Adrenal gland (tissue), 9 donors: ENCODE measurements at regions not wholly inside any gene's neighbourhood (a gene's known extent, or its start where the extent isn't known, plus 50 kb on each side); places are given as distances from the start of the nearest gene placed in this dataset.

Experiments used
- DNase-seq, 7 donors: peaks; one replicate each; pipeline ENCODE4 v3.0.0-alpha.2; 2019 to 2020
- H3K27ac ChIP-seq, 5 donors: fragments of 200-600 bp; sonication (generic) in 4 of 5; 1 replicate in 3 of 5; 2 replicates in 2 of 5; pipeline versions ENCODE4 v1.5.1 to v1.8.0; 2016 to 2020; ENCODE audit warnings: mild to moderate bottlenecking in 1 of 5
- H3K27me3 ChIP-seq: fragments of 200-600 bp; 2 replicates; pipeline ENCODE4 v1.8.0; 2021
- H3K36me3 ChIP-seq, 2 donors: fragments of 200-600 bp; replicated peaks in 1 of 2; 1 replicate in 1 of 2; 2 replicates in 1 of 2; pipeline versions ENCODE4 v1.5.1 to v1.8.0; 2018 to 2022
- H3K4me1 ChIP-seq, 2 donors: fragments of 200-600 bp; replicated peaks in 1 of 2; 1 replicate in 1 of 2; 2 replicates in 1 of 2; pipeline versions ENCODE4 v1.5.1 to v1.8.0; 2018 to 2021
- H3K4me3 ChIP-seq, 4 donors: fragments of 200-600 bp; sonication (generic) in 3 of 4; one replicate each; pipeline ENCODE4 v1.5.1; 2016 to 2018
- H3K9me3 ChIP-seq, 3 donors: fragments of 200-600 bp; sonication (generic) in 1 of 3; replicated peaks in 1 of 3; 1 replicate in 2 of 3; 2 replicates in 1 of 3; pipeline versions ENCODE4 v1.5.1 to v1.8.0; 2016 to 2021
- POLR2A ChIP-seq, 2 donors: fragments of 450-650 bp; IDR thresholded peaks; one replicate each; pipeline ENCODE4 v1.6.1; 2017; ENCODE audit warnings: antibody characterized with exemption in 2 of 2, mild to moderate bottlenecking in 2 of 2, moderate library complexity in 1 of 2
- WGBS, 4 donors: extraction: QIAGEN DNeasy Blood & Tissue Kit in 2 of 4; methylation state at CpG; one replicate each; pipeline versions ENCODE4 v1.1.5 to v1.1.7; 2013 to 2017; 5-methylcytosine and 5-hydroxymethylcytosine counted together
- intact Hi-C, 2 donors: fragments of 100-400 bp; cut with DNase I; formaldehyde crosslinking; loops; one replicate each; pipeline versions ENCODE4 v1.14.1 to v1.15.0; 2022 to 2023
- TF ChIP-seq, protein P1 (sequence below), 6 experiments: fragments of 450-650 bp in 4 of 6; fragments of 200-600 bp in 2 of 6; sonication (generic) in 1 of 6; IDR thresholded peaks; 1 replicate in 5 of 6; 2 replicates in 1 of 6; pipeline versions ENCODE4 v1.5.1 to v1.8.0; 2016 to 2021; ENCODE audit warnings: antibody characterized with exemption in 6 of 6, mild to moderate bottlenecking in 2 of 6, moderate library complexity in 1 of 6
- donor health status: healthy with polysubstance abuse.
- donor health status: Bipolar disorder and iron deficiency.
- donor health status: DM: yes; HTN: yes; CAD: no.
- donor health status: DM: no; HTN: no; CAD: no.
- donor health status: DM: no; HTN: no; CAD: no.

DNA sequence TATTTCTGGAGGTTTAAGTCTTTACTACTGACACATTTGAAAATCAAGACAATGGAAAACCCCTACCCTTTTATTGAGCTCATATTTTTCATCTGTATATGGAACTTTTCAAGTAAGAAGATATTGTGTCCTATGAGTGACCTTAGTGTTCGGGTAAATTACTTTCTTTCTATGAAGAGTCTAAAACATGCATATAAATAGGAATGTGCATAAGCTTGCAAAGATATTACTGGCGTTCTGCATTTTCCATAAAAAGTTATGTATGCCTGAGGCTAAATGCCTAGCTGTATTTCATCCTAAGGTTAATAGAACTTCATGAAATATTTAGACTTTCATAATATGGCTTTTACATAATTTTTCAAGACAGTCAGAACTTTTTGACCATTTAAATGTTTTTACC, 495.8 kb upstream of the ADAMTS5 start:
- H3K9me3 ChIP-seq, result no peaks in the 10 kb centered on the region
- H3K4me3 ChIP-seq, result no peak overlapping the region
- H3K27ac ChIP-seq, result no peak overlapping the region
- TF ChIP-seq POLR2A (IDR thresholded peaks at IDR 0.05), result no peak
- TF ChIP-seq, protein P1, sequence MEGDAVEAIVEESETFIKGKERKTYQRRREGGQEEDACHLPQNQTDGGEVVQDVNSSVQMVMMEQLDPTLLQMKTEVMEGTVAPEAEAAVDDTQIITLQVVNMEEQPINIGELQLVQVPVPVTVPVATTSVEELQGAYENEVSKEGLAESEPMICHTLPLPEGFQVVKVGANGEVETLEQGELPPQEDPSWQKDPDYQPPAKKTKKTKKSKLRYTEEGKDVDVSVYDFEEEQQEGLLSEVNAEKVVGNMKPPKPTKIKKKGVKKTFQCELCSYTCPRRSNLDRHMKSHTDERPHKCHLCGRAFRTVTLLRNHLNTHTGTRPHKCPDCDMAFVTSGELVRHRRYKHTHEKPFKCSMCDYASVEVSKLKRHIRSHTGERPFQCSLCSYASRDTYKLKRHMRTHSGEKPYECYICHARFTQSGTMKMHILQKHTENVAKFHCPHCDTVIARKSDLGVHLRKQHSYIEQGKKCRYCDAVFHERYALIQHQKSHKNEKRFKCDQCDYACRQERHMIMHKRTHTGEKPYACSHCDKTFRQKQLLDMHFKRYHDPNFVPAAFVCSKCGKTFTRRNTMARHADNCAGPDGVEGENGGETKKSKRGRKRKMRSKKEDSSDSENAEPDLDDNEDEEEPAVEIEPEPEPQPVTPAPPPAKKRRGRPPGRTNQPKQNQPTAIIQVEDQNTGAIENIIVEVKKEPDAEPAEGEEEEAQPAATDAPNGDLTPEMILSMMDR (IDR thresholded peaks at IDR 0.05), result no peak
- H3K4me1 ChIP-seq, result no peaks in the 10 kb centered on the region
- H3K27me3 ChIP-seq, result no peaks in the 10 kb centered on the region
- no peak for DNase-seq
- intact Hi-C loops, result no loop called here
- 57 to 72% (median 67%) methylated on average over 2 of the region's 2 CpGs for WGBS, 4 donors
- H3K36me3 ChIP-seq, result no peaks in the 10 kb centered on the region

DNA sequence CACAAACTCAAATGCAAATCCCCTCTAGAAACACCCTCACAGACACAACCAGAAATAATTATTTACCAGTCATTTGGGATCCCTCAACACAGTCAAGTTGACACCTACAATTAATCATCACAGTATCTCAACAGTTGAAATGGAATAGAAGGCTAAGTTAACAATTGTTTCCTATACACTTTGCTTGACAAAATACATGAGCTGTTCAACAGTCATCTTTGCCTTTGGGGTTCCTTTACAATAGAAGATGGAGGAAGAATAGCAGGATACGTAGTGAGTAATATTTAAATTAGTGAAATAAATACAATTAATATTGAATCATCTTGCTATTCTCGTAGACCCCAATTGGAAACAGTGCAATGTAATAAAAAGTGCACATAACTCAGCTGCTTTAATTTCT, 487.3 kb upstream of the ADAMTS5 start:
- intact Hi-C loops, result no loop called here
- DNase-seq, result no peak
- 82 to 88% (median 86%) methylated on average over 2 of the region's 2 CpGs for WGBS, 4 donors
- H3K4me3 ChIP-seq, result no peak overlapping the region
- H3K9me3 ChIP-seq, result no peaks in the 10 kb centered on the region
- H3K4me1 ChIP-seq, result no peaks in the 10 kb centered on the region
- H3K27ac ChIP-seq, result no peak overlapping the region
- no peaks in the 10 kb centered on the region for H3K27me3 ChIP-seq
- TF ChIP-seq, protein P1 (IDR thresholded peaks at IDR 0.05), result no peak
- no peak for TF ChIP-seq POLR2A (IDR thresholded peaks at IDR 0.05)
- H3K36me3 ChIP-seq, result no peaks in the 10 kb centered on the region

DNA sequence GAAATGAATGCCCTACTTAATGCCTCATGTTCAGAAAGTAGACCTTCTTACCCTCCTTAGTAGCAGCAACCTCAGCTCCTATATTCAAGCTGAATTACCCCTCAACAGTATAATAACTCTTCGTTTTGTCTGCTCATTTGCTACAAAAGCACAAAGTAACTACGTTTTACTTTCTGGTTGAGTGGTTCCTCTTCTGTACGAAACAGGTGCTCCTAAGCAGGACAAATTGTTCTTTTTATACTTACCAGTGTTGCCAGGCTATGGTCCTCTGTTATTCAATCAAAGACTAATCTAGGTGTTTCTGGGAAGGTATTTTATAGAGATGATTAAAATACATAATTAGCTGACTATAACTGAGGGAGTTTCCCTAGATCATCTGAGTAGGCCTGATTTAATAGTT, 484.2 kb upstream of the ADAMTS5 start:
- DNase-seq, result no peak
- H3K27ac ChIP-seq, result no peak overlapping the region

DNA sequence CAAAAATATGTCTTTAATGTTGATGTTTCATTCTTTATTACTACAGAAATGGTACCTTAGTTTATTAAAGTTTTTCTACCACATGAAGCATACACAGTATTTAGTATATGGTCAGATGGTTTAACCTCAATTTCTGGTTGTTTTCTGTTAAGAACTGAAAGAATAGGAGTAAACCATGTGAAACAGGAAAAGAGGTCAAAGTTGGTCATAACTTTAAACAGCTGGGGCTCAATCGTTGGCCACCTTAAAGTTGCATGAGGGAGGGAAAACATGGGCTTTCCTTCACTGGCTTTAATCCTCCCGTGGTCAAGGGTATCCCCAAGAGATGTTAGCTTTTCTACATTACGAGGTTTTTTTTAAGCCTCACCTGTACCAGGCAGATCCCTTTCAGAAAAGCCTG, 483.3 kb upstream of the ADAMTS5 start:
- no peaks in the 10 kb centered on the region for H3K27me3 ChIP-seq
- H3K36me3 ChIP-seq, result no peaks in the 10 kb centered on the region
- no peaks in the 10 kb centered on the region for H3K9me3 ChIP-seq
- no peak overlapping the region for H3K4me3 ChIP-seq
- intact Hi-C loops, result no loop called here
- 52 to 66% (median 62%) methylated on average over 3 of the region's 3 CpGs for WGBS, 4 donors
- DNase-seq, result no peak
- TF ChIP-seq, protein P1 (IDR thresholded peaks at IDR 0.05), result no peak
- TF ChIP-seq POLR2A (IDR thresholded peaks at IDR 0.05), result no peak
- H3K27ac ChIP-seq, result no peak overlapping the region
- H3K4me1 ChIP-seq, result no peaks in the 10 kb centered on the region

More for the DNA sequence above, 484.2 kb upstream of the ADAMTS5 start:
- Histone ChIP-seq H3K4me3 (no peak overlapping the region), H3K36me3 (no peaks in the 10 kb centered on the region), H3K9me3 (no peaks in the 10 kb centered on the region), H3K27me3 (no peaks in the 10 kb centered on the region), H3K4me1 (no peaks in the 10 kb centered on the region)
- TF ChIP-seq, protein P1 (IDR thresholded peaks at IDR 0.05), result no peak
- TF ChIP-seq POLR2A (IDR thresholded peaks at IDR 0.05), result no peak
- 77 to 86% (median 82%) methylated on average over 3 of the region's 3 CpGs for WGBS, 4 donors
- intact Hi-C loops, result no loop called here
